K562 (cell line): ENCODE measurements at regions not wholly inside any gene's neighbourhood (a gene's known extent, or its start where the extent isn't known, plus 50 kb on each side); places are given as distances from the start of the nearest gene placed in this dataset.

Experiments used
- XRCC4 ChIP-seq: IDR thresholded peaks from one replicate; pipeline ENCODE4 v1.6.1; 2011; ENCODE audit not compliant: insufficient read depth, insufficient read length; ENCODE audit errors: extremely low read depth
- ZNF282 ChIP-seq: sonication (generic); formaldehyde crosslinking; IDR thresholded peaks from 2 replicates; pipeline ENCODE4 v1.8.1; 2023; ENCODE audit warnings: missing genetic modification reagents
- TF ChIP-seq, protein P1 (sequence below): fragments of 450-650 bp; IDR thresholded peaks from 2 replicates; pipeline ENCODE4 v1.6.1; 2016; ENCODE audit warnings: low read depth
- TF ChIP-seq, protein P2 (sequence below): fragments of 250-450 bp; sonication (Bioruptor Pico); IDR thresholded peaks from 2 replicates; pipeline ENCODE4 v1.9.0; 2021; ENCODE audit warnings: mild to moderate bottlenecking

GRCh38 chr12:47391566-47391965 is 311.8 kb upstream of the AMIGO2 start (continued):
- TF ChIP-seq, protein P1, sequence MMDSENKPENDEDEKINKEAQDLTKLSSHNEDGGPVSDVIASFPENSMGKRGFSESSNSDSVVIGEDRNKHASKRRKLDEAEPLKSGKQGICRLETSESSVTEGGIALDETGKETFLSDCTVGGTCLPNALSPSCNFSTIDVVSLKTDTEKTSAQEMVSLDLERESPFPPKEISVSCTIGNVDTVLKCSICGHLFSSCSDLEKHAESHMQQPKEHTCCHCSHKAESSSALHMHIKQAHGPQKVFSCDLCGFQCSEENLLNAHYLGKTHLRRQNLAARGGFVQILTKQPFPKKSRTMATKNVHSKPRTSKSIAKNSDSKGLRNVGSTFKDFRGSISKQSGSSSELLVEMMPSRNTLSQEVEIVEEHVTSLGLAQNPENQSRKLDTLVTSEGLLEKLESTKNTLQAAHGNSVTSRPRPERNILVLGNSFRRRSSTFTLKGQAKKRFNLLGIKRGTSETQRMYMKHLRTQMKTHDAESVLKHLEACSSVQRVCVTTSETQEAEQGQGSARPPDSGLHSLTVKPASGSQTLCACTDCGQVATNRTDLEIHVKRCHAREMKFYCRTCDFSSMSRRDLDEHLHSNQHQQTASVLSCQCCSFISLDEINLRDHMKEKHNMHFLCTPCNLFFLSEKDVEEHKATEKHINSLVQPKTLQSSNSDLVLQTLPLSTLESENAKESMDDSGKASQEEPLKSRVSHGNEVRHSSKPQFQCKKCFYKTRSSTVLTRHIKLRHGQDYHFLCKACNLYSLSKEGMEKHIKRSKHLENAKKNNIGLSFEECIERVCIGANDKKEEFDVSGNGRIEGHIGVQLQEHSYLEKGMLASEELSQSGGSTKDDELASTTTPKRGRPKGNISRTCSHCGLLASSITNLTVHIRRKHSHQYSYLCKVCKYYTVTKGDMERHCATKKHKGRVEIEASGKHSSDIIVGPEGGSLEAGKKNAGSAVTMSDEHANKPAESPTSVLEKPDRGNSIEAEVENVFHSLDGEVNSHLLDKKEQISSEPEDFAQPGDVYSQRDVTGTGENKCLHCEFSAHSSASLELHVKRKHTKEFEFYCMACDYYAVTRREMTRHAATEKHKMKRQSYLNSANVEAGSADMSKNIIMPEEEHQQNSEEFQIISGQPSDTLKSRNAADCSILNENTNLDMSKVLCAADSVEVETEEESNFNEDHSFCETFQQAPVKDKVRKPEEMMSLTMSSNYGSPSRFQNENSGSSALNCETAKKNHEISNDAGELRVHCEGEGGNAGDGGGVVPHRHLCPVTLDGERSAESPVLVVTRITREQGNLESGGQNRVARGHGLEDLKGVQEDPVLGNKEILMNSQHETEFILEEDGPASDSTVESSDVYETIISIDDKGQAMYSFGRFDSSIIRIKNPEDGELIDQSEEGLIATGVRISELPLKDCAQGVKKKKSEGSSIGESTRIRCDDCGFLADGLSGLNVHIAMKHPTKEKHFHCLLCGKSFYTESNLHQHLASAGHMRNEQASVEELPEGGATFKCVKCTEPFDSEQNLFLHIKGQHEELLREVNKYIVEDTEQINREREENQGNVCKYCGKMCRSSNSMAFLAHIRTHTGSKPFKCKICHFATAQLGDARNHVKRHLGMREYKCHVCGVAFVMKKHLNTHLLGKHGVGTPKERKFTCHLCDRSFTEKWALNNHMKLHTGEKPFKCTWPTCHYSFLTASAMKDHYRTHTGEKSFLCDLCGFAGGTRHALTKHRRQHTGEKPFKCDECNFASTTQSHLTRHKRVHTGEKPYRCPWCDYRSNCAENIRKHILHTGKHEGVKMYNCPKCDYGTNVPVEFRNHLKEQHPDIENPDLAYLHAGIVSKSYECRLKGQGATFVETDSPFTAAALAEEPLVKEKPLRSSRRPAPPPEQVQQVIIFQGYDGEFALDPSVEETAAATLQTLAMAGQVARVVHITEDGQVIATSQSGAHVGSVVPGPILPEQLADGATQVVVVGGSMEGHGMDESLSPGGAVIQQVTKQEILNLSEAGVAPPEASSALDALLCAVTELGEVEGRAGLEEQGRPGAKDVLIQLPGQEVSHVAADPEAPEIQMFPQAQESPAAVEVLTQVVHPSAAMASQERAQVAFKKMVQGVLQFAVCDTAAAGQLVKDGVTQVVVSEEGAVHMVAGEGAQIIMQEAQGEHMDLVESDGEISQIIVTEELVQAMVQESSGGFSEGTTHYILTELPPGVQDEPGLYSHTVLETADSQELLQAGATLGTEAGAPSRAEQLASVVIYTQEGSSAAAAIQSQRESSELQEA = no peak
- TF ChIP-seq ZNF282 (CRISPR knock-in tag) (no peak), XRCC4 (no peak)
- TF ChIP-seq, protein P2, sequence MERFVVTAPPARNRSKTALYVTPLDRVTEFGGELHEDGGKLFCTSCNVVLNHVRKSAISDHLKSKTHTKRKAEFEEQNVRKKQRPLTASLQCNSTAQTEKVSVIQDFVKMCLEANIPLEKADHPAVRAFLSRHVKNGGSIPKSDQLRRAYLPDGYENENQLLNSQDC (CRISPR knock-in tag) = no peak
